MM.1S (cell line): ENCODE measurements at regions not wholly inside any gene's neighbourhood (a gene's known extent, or its start where the extent isn't known, plus 50 kb on each side); places are given as distances from the start of the nearest gene placed in this dataset.

Source experiments
- CTCF ChIP-seq: fragments of 300-600 bp; sonication (generic); IDR thresholded peaks from 2 replicates; pipeline ENCODE4 v1.5.1; 2016; ENCODE audit warnings: antibody characterized with exemption, low read length, mixed read lengths
- EZH2 ChIP-seq: fragments of 300-600 bp; sonication (generic); optimal IDR thresholded peaks from 2 replicates; pipeline ENCODE3; 2017; ENCODE audit warnings: low read depth, mild to moderate bottlenecking, antibody characterized with exemption, low read length, mixed read lengths
- EZH2phosphoT487 ChIP-seq: fragments of 300-600 bp; sonication (generic); IDR thresholded peaks from 2 replicates; pipeline ENCODE4 v1.6.1; 2018; ENCODE audit warnings: antibody characterized with exemption, low read length

- TF ChIP-seq CTCF, result no peak
- no peak for TF ChIP-seq EZH2
- no peak for TF ChIP-seq EZH2phosphoT487
Measured at GRCh38 chr10:34047389-34047788, 712.9 kb upstream of the NRP1 start.
